ENCODE measurements at regions not wholly inside any gene's neighbourhood (a gene's known extent, or its start where the extent isn't known, plus 50 kb on each side); places are given as distances from the start of the nearest gene placed in this dataset.

DNA sequence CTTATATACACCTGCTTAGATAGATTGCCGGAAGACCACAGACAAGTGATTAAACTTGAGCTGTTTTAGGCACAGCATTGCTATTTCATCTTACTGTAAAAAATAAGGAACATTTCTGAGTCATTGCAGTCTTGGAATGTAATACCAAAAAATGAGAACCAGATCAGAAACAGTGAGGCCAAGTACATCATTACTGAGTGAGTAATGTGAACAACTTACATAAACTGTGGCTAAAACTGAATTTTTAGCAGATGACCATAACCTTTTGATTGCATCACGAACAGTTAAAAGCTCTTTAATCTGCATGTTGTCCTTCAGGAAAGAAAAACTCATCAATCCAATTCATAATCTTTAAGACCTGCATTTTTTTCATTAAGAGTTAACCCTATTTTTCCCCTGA lies 157.1 kb upstream of the FGF10 start:
- no peak overlapping the region for H3K27ac ChIP-seq (ENCODE audit: poor library complexity, severe bottlenecking)
- no peak overlapping the region for H3K4me3 ChIP-seq (ENCODE audit: severe bottlenecking)
- peak; percentile 95 for ATAC-seq (ENCODE audit: low read depth)
- DNase-seq (ENCODE audit: low spot score): no peak
- no peaks in the 10 kb centered on the region for H3K36me3 ChIP-seq (ENCODE audit: low read depth)
- H3K9me3 ChIP-seq (ENCODE audit: severe bottlenecking): no peaks in the 10 kb centered on the region
- TF ChIP-seq, protein P1, sequence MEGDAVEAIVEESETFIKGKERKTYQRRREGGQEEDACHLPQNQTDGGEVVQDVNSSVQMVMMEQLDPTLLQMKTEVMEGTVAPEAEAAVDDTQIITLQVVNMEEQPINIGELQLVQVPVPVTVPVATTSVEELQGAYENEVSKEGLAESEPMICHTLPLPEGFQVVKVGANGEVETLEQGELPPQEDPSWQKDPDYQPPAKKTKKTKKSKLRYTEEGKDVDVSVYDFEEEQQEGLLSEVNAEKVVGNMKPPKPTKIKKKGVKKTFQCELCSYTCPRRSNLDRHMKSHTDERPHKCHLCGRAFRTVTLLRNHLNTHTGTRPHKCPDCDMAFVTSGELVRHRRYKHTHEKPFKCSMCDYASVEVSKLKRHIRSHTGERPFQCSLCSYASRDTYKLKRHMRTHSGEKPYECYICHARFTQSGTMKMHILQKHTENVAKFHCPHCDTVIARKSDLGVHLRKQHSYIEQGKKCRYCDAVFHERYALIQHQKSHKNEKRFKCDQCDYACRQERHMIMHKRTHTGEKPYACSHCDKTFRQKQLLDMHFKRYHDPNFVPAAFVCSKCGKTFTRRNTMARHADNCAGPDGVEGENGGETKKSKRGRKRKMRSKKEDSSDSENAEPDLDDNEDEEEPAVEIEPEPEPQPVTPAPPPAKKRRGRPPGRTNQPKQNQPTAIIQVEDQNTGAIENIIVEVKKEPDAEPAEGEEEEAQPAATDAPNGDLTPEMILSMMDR (IDR thresholded peaks at IDR 0.05; ENCODE audit: poor library complexity, severe bottlenecking): no peak
- peaks cover 5% of the 10 kb centered on the region for H3K4me1 ChIP-seq (ENCODE audit: insufficient read depth, poor library complexity, severe bottlenecking)
- peaks cover 3% of the 10 kb centered on the region for H3K27me3 ChIP-seq (ENCODE audit: insufficient read depth, poor library complexity, severe bottlenecking)

DNA sequence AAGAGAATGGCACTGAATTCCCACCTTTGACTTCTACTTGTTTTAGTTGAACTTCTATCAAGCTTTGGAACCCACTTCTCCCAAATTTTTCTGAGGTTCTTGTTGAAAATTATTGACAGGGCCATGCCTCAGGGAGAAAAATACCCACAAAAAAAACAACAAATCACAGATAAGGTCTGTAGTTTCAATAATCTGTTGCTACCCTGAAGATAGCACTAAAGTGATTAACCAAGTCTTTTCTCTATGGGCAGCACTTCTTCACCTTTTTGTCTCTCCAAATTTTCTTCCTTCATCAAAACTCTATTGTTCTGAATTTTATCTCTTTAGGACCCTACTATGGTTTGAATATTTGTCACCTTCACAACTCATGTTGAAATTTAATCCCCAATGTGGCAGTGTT lies 154.3 kb upstream of the FGF10 start:
- DNase-seq (ENCODE audit: low spot score) (no peak), ATAC-seq (ENCODE audit: low read depth) (no peak)
- Histone ChIP-seq H3K27ac (ENCODE audit: poor library complexity, severe bottlenecking) (no peak overlapping the region), H3K27me3 (ENCODE audit: insufficient read depth, poor library complexity, severe bottlenecking) (no peaks in the 10 kb centered on the region), H3K4me1 (ENCODE audit: insufficient read depth, poor library complexity, severe bottlenecking) (peaks cover 5% of the 10 kb centered on the region), H3K36me3 (ENCODE audit: low read depth) (no peaks in the 10 kb centered on the region), H3K9me3 (ENCODE audit: severe bottlenecking) (no peaks in the 10 kb centered on the region), H3K4me3 (ENCODE audit: severe bottlenecking) (no peak overlapping the region)
- TF ChIP-seq, protein P1 (IDR thresholded peaks at IDR 0.05; ENCODE audit: poor library complexity, severe bottlenecking): no peak

DNA sequence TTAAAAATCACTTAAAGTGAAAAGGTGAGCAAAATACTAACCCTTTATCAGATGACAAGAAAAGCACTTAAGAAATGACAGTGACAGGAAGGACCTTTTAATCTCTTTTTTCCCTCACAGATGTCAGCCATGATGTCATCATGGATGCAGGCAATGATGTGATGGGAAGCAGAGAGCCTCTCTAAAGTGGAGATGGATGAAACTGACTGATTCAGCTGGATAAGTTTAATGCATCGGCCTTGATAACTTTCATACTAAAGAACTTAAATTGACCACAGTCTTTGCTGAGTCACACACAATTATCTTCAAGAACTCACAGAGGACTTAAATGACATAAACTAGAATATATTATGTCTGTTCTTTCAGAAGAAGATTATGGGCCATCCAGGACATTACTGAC lies 153.2 kb upstream of the FGF10 start:
- DNase-seq (ENCODE audit: low spot score) (no peak), ATAC-seq (ENCODE audit: low read depth) (no peak)
- no peaks in the 10 kb centered on the region for H3K36me3 ChIP-seq (ENCODE audit: low read depth)
- H3K27me3 ChIP-seq (ENCODE audit: insufficient read depth, poor library complexity, severe bottlenecking): no peaks in the 10 kb centered on the region
- no peak overlapping the region for H3K27ac ChIP-seq (ENCODE audit: poor library complexity, severe bottlenecking)
- TF ChIP-seq, protein P1 (IDR thresholded peaks at IDR 0.05; ENCODE audit: poor library complexity, severe bottlenecking): no peak
- H3K4me3 ChIP-seq (ENCODE audit: severe bottlenecking): no peak overlapping the region
- no peaks in the 10 kb centered on the region for H3K9me3 ChIP-seq (ENCODE audit: severe bottlenecking)
- H3K4me1 ChIP-seq (ENCODE audit: insufficient read depth, poor library complexity, severe bottlenecking): peaks cover 5% of the 10 kb centered on the region

DNA sequence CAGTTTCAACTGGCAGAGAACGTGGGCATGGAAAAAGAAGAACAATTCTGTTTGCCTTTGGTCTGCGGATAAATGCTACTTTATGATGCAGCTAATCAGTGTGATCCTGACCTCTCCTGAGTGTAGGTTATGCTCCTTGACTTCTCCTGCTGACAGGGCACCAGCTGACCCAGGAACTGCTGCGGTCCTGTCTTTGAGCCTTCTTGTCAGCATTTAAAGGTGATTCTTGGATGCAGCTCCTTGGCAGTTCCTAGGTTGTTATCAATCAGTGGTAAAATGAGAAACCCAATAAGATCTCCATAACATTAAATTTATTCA lies 150.3 kb upstream of the FGF10 start:
- Histone ChIP-seq H3K4me3 (ENCODE audit: severe bottlenecking) (no peak overlapping the region), H3K9me3 (ENCODE audit: severe bottlenecking) (no peaks in the 10 kb centered on the region), H3K36me3 (ENCODE audit: low read depth) (no peaks in the 10 kb centered on the region), H3K27me3 (ENCODE audit: insufficient read depth, poor library complexity, severe bottlenecking) (no peaks in the 10 kb centered on the region), H3K27ac (ENCODE audit: poor library complexity, severe bottlenecking) (no peak overlapping the region), H3K4me1 (ENCODE audit: insufficient read depth, poor library complexity, severe bottlenecking) (no peaks in the 10 kb centered on the region)
- TF ChIP-seq, protein P1 (IDR thresholded peaks at IDR 0.05; ENCODE audit: poor library complexity, severe bottlenecking): no peak
- ATAC-seq (ENCODE audit: low read depth) (no peak), DNase-seq (ENCODE audit: low spot score) (no peak)

DNA sequence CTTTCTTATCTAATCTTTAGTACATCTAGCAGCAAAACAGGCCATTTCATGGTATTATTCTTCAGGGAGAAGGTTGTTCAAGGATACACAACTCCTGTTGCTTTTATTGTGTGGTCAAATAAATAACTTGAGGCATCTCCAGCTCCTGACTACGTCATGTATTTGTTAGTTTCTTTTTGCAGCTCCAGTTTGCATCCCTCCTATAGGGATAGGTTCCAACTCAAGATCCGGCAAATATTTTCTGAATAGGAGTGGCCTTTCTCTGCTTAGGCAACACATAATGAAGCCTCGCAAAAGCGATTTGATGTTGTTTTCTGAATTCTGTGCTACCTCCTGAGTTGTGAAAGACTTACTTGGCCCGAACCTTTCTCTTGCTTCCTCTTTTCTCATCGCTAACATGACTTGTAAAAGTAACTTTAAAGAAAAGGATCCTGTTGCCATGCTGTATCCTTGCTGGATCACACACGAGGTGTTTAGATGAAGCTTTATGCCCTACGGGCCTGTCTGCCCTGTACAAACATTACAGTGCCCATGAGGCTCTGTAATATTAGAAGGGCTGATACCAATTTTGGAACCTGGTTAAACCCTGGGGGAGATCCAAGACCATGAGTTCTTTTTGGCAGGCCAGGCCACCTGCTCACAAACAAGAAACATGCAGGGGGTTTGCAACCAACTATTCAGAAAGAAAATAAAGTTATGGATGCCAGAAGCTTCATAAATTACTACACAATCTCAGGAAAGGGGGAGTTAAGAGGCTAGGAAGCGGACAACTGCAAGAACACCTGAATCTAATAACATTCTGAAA lies 149.8 kb upstream of the FGF10 start:
- no peak for ATAC-seq (ENCODE audit: low read depth)
- H3K4me1 ChIP-seq (ENCODE audit: insufficient read depth, poor library complexity, severe bottlenecking): no peaks in the 10 kb centered on the region
- H3K4me3 ChIP-seq (ENCODE audit: severe bottlenecking): no peak overlapping the region
- TF ChIP-seq, protein P1 (IDR thresholded peaks at IDR 0.05; ENCODE audit: poor library complexity, severe bottlenecking): no peak
- H3K9me3 ChIP-seq (ENCODE audit: severe bottlenecking): no peaks in the 10 kb centered on the region
- no peak for DNase-seq (ENCODE audit: low spot score)
- no peak overlapping the region for H3K27ac ChIP-seq (ENCODE audit: poor library complexity, severe bottlenecking)
- H3K36me3 ChIP-seq (ENCODE audit: low read depth): no peaks in the 10 kb centered on the region
- H3K27me3 ChIP-seq (ENCODE audit: insufficient read depth, poor library complexity, severe bottlenecking): no peaks in the 10 kb centered on the region
